ENCODE measurements at regions not wholly inside any gene's neighbourhood (a gene's known extent, or its start where the extent isn't known, plus 50 kb on each side); places are given as distances from the start of the nearest gene placed in this dataset.

DNA sequence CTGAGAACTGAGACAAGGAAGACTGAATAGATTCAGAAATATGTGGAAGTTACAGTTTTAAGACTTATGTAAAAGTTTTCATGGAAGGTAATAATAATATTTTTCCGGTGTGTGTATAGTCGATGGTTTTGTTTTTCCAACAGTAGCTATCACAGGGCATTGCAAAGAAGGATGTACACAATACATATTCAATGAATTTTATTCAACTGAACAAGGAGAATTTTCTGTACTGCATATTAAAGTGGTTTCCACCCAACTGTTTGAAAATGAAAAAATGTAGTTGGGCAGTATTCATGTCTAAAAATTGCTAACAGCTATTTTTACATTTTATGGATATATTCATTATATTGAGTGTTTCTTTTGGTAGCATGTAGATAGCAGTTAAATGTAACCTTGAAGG lies 350.3 kb upstream of the ATP10A start:
- Histone ChIP-seq H3K27me3 (ENCODE audit: insufficient read depth, poor library complexity, severe bottlenecking) (peaks cover 6% of the 10 kb centered on the region), H3K27ac (ENCODE audit: poor library complexity, severe bottlenecking) (no peak overlapping the region), H3K4me1 (ENCODE audit: insufficient read depth, poor library complexity, severe bottlenecking) (no peaks in the 10 kb centered on the region), H3K4me3 (ENCODE audit: severe bottlenecking) (no peak overlapping the region), H3K9me3 (ENCODE audit: severe bottlenecking) (peaks cover 4% of the 10 kb centered on the region), H3K36me3 (ENCODE audit: low read depth) (no peaks in the 10 kb centered on the region)
- DNase-seq (ENCODE audit: low spot score) (no peak), ATAC-seq (ENCODE audit: low read depth) (no peak)
- TF ChIP-seq, protein P1, sequence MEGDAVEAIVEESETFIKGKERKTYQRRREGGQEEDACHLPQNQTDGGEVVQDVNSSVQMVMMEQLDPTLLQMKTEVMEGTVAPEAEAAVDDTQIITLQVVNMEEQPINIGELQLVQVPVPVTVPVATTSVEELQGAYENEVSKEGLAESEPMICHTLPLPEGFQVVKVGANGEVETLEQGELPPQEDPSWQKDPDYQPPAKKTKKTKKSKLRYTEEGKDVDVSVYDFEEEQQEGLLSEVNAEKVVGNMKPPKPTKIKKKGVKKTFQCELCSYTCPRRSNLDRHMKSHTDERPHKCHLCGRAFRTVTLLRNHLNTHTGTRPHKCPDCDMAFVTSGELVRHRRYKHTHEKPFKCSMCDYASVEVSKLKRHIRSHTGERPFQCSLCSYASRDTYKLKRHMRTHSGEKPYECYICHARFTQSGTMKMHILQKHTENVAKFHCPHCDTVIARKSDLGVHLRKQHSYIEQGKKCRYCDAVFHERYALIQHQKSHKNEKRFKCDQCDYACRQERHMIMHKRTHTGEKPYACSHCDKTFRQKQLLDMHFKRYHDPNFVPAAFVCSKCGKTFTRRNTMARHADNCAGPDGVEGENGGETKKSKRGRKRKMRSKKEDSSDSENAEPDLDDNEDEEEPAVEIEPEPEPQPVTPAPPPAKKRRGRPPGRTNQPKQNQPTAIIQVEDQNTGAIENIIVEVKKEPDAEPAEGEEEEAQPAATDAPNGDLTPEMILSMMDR (IDR thresholded peaks at IDR 0.05; ENCODE audit: poor library complexity, severe bottlenecking) = no peak

DNA sequence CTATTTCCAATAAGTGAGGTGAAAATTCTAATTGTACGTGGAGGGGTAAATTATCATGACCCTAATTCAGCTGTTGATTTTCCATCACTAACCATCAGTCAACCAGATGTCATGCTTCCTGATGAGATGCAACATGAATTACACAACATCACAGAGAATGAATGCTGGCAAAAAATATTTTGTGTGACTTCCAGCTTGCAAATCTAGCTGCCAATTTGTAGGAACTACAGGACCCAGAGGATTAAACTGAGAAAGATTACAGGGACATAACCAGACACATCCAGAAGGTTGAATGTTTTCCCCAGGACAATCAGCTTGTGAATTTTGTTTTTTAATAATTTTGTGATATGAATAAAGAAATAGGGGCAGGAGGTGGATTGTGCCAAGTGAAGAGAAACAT lies 349.0 kb upstream of the ATP10A start:
- TF ChIP-seq, protein P1 (IDR thresholded peaks at IDR 0.05; ENCODE audit: poor library complexity, severe bottlenecking) = no peak
- H3K9me3 ChIP-seq (ENCODE audit: severe bottlenecking) = peaks cover 4% of the 10 kb centered on the region
- DNase-seq (ENCODE audit: low spot score) (no peak), ATAC-seq (ENCODE audit: low read depth) (no peak)
- H3K27me3 ChIP-seq (ENCODE audit: insufficient read depth, poor library complexity, severe bottlenecking) = peaks cover 6% of the 10 kb centered on the region
- no peaks in the 10 kb centered on the region for H3K4me1 ChIP-seq (ENCODE audit: insufficient read depth, poor library complexity, severe bottlenecking)
- H3K27ac ChIP-seq (ENCODE audit: poor library complexity, severe bottlenecking) = no peak overlapping the region
- H3K4me3 ChIP-seq (ENCODE audit: severe bottlenecking) = no peak overlapping the region
- H3K36me3 ChIP-seq (ENCODE audit: low read depth) = no peaks in the 10 kb centered on the region

DNA sequence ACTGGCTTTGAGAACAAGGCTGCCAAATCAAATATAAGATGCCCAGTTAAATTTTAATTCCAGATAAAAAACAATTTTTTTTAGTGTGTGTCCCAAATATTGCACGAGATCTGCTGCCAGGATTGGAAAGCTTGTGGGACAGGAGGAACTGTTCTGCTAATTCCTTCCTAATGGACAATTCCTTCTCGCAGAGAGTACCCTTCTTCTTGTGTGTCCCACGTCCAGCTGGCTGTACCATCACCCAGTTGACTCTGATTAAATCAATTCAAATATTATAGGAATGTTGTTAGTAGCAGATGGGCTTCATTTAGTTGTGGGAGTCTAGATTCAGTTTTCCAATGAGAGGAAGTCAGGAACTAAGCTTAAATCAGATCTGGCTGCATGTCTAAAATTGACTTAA lies 347.9 kb upstream of the ATP10A start:
- TF ChIP-seq, protein P1 (IDR thresholded peaks at IDR 0.05; ENCODE audit: poor library complexity, severe bottlenecking) = no peak
- H3K4me3 ChIP-seq (ENCODE audit: severe bottlenecking) = no peak overlapping the region
- no peaks in the 10 kb centered on the region for H3K4me1 ChIP-seq (ENCODE audit: insufficient read depth, poor library complexity, severe bottlenecking)
- no peak for ATAC-seq (ENCODE audit: low read depth)
- no peak for DNase-seq (ENCODE audit: low spot score)
- H3K27me3 ChIP-seq (ENCODE audit: insufficient read depth, poor library complexity, severe bottlenecking) = peaks cover 6% of the 10 kb centered on the region
- H3K27ac ChIP-seq (ENCODE audit: poor library complexity, severe bottlenecking) = no peak overlapping the region
- H3K36me3 ChIP-seq (ENCODE audit: low read depth) = no peaks in the 10 kb centered on the region
- peaks cover 4% of the 10 kb centered on the region for H3K9me3 ChIP-seq (ENCODE audit: severe bottlenecking)

DNA sequence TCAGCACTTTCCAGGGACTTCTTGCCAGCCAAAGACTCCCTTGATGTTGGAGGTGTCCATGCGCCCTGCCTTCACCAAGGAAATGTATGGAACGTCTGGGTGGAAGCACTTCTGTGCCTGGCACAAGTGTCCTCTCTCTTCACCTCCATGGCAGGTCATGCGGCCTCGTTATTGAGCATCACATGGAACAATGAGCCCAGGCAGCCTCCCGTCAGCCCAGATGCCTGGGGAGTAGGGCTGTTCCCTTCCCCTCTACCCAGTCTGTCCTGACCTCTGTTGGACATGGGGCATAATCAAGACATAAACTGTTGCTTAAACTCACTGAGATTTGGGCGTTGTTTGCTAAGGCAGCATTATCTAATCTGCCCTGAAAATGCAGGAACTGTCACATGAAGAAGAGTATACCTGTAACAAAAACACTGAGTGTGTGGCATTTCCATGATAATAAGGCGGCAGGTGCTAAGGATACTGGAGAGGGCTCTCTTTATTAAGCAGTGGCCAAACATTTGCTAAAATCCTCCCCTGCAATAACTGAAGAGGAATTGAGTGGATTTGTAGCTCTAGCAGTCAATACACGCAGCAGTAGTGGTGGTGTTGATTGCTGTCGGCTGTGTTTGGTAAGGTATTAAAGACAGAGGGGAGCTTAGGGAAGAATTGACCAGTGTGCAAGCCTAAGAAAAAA lies 338.2 kb upstream of the ATP10A start:
- ATAC-seq (ENCODE audit: low read depth) (no peak), DNase-seq (ENCODE audit: low spot score) (no peak)
- Histone ChIP-seq H3K36me3 (ENCODE audit: low read depth) (no peaks in the 10 kb centered on the region), H3K9me3 (ENCODE audit: severe bottlenecking) (no peaks in the 10 kb centered on the region), H3K27ac (ENCODE audit: poor library complexity, severe bottlenecking) (no peak overlapping the region), H3K4me3 (ENCODE audit: severe bottlenecking) (no peak overlapping the region), H3K4me1 (ENCODE audit: insufficient read depth, poor library complexity, severe bottlenecking) (no peaks in the 10 kb centered on the region), H3K27me3 (ENCODE audit: insufficient read depth, poor library complexity, severe bottlenecking) (peaks cover 3% of the 10 kb centered on the region)
- TF ChIP-seq, protein P1 (IDR thresholded peaks at IDR 0.05; ENCODE audit: poor library complexity, severe bottlenecking) = no peak

DNA sequence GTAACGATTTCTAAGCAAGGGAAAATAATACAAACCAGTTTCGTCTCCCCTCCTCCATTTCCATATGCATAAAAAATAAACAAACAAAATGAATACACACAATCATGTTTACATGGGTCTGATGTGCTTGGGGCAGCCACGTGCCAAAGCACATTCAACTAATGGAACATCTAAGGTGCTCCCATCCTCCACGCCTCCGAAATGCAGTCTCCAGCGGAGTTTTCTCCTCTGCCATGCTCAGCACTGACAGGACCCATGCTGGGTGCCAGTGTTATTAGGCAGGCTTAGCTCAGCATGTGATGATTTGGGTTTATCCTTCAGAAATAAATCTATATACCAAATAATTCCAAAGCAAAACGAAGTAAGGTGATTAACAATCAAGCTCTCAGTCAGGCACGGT lies 337.3 kb upstream of the ATP10A start:
- Histone ChIP-seq H3K4me1 (ENCODE audit: insufficient read depth, poor library complexity, severe bottlenecking) (no peaks in the 10 kb centered on the region), H3K9me3 (ENCODE audit: severe bottlenecking) (no peaks in the 10 kb centered on the region), H3K4me3 (ENCODE audit: severe bottlenecking) (no peak overlapping the region), H3K27me3 (ENCODE audit: insufficient read depth, poor library complexity, severe bottlenecking) (peaks cover 3% of the 10 kb centered on the region), H3K27ac (ENCODE audit: poor library complexity, severe bottlenecking) (no peak overlapping the region), H3K36me3 (ENCODE audit: low read depth) (no peaks in the 10 kb centered on the region)
- TF ChIP-seq, protein P1 (IDR thresholded peaks at IDR 0.05; ENCODE audit: poor library complexity, severe bottlenecking) = no peak
- ATAC-seq (ENCODE audit: low read depth) (no peak), DNase-seq (ENCODE audit: low spot score) (no peak)

All from RWPE2 (cell line).